H1 (cell line): ENCODE measurements at regions not wholly inside any gene's neighbourhood (a gene's known extent, or its start where the extent isn't known, plus 50 kb on each side); places are given as distances from the start of the nearest gene placed in this dataset.

Source experiments
- CTCF ChIA-PET: fragments of 300-600 bp; sonication (Branson Sonifier 250); formaldehyde crosslinking; loops from one replicate; lab custom pipeline; 2021; ENCODE audit not compliant: partially characterized antibody; lab: Charles Lee
- POLR2A ChIA-PET: fragments of 300-600 bp; sonication (Branson Sonifier 250); formaldehyde crosslinking; loops from one replicate; lab custom pipeline; 2021; ENCODE audit warnings: inconsistent platforms; ENCODE audit not compliant: partially characterized antibody; lab: Charles Lee
- DNase-seq, 2 experiments: peaks; one replicate each; pipeline versions ENCODE4 v3.0.0 to v3.0.0-alpha.2; 2010 to 2022; ENCODE audit warnings: low spot score in 2 of 2, low read depth in 1 of 2, mixed read lengths in 1 of 2
- FAIRE-seq: peaks from 2 replicates; lab custom pipeline; 2011; peaks lifted over from hg19 to GRCh38; lab: Jason Lieb, UNC
- H2AFZ ChIP-seq: 2 replicates; pipeline ENCODE4 v1.8.1; 2012; ENCODE audit warnings: low read length, inconsistent platforms
- H2AK5ac ChIP-seq: 2 replicates; pipeline ENCODE4 v1.6.1; 2013; ENCODE audit warnings: low read depth, low read length
- H2BK120ac ChIP-seq: replicated peaks from 2 replicates; pipeline ENCODE3; 2013; ENCODE audit warnings: low read depth, low read length, inconsistent platforms
- H2BK12ac ChIP-seq: 2 replicates; pipeline ENCODE4 v1.6.1; 2013; ENCODE audit warnings: low read depth, low read length
- H2BK15ac ChIP-seq: 2 replicates; pipeline ENCODE4 v1.6.1; 2013; ENCODE audit warnings: low read length
- H2BK20ac ChIP-seq: 2 replicates; pipeline ENCODE4 v1.6.1; 2013; ENCODE audit warnings: low read length
- H2BK5ac ChIP-seq: 2 replicates; pipeline ENCODE4 v1.6.1; 2013; ENCODE audit warnings: low read depth, low read length
- H3K14ac ChIP-seq: 2 replicates; pipeline ENCODE4 v1.6.1; 2013; ENCODE audit warnings: inconsistent platforms; ENCODE audit not compliant: insufficient read length
- H3K18ac ChIP-seq: 2 replicates; pipeline ENCODE4 v1.6.1; 2013; ENCODE audit warnings: low read length; ENCODE audit errors: extremely low read depth
- H3K23ac ChIP-seq: 2 replicates; pipeline ENCODE4 v1.6.1; 2013; ENCODE audit warnings: inconsistent platforms; ENCODE audit not compliant: insufficient read length
- H3K23me2 ChIP-seq: 2 replicates; pipeline ENCODE4 v1.6.1; 2013; ENCODE audit warnings: low read depth, low read length
- H3K27ac ChIP-seq: 2 replicates; pipeline ENCODE4 v1.6.1; 2011; ENCODE audit warnings: low read depth, low read length, inconsistent platforms
- H3K27me3 ChIP-seq, 4 experiments: replicated peaks in 1 of 4; 1 replicate in 1 of 4; 2 replicates in 3 of 4; pipeline versions ENCODE4 v1.6.1 to v1.8.1; 2011 to 2013; ENCODE audit warnings: low read length in 3 of 4, mild to moderate bottlenecking in 3 of 4, inconsistent platforms in 2 of 4, mixed read lengths in 2 of 4, moderate library complexity in 1 of 4; ENCODE audit not compliant: control insufficient read depth in 3 of 4, insufficient read depth in 3 of 4; ENCODE audit errors: extremely low read depth in 1 of 4
- H3K36me3 ChIP-seq, 4 experiments: 2 replicates each; pipeline versions ENCODE4 v1.6.1 to v1.8.1; 2011 to 2013; ENCODE audit warnings: mild to moderate bottlenecking in 4 of 4, low read length in 3 of 4, moderate library complexity in 2 of 4, control low read depth in 1 of 4, inconsistent platforms in 1 of 4; ENCODE audit not compliant: insufficient read depth in 4 of 4, control insufficient read depth in 2 of 4
- H3K4ac ChIP-seq: replicated peaks from 2 replicates; pipeline ENCODE3; 2013; ENCODE audit warnings: low read length, low read depth, mixed read lengths, inconsistent platforms; ENCODE audit not compliant: insufficient read length
- H3K4me1 ChIP-seq, 4 experiments: replicated peaks in 1 of 4; 1 replicate in 1 of 4; 2 replicates in 3 of 4; pipeline versions ENCODE4 v1.6.1 to v1.8.1; 2011 to 2013; ENCODE audit warnings: low read length in 3 of 4, inconsistent platforms in 2 of 4, mixed read lengths in 1 of 4; ENCODE audit not compliant: insufficient read depth in 4 of 4, control insufficient read depth in 3 of 4
- H3K4me2 ChIP-seq, 2 experiments: 2 replicates each; pipeline versions ENCODE4 v1.6.1 to v1.8.1; 2011 to 2013; ENCODE audit warnings: low read depth in 2 of 2, low read length in 2 of 2, control low read depth in 1 of 2, inconsistent platforms in 1 of 2, mild to moderate bottlenecking in 1 of 2; ENCODE audit not compliant: insufficient read depth in 1 of 2
- H3K4me3 ChIP-seq, 4 experiments: fragments of 200-600, 300-600 bp in 1 of 4; sonication (generic), shearing (Covaris generic), sonication (Bioruptor Twin) in 1 of 4; 2 replicates each; pipeline versions ENCODE4 v1.5.1 to v1.8.1; 2011 to 2016; ENCODE audit warnings: low read length in 4 of 4, low read depth in 3 of 4, control low read depth in 2 of 4, inconsistent platforms in 2 of 4, mild to moderate bottlenecking in 2 of 4, mixed read lengths in 1 of 4, moderate library complexity in 1 of 4; ENCODE audit not compliant: insufficient read depth in 2 of 4; ENCODE audit errors: extremely low read depth in 1 of 4
- H3K56ac ChIP-seq: replicated peaks from 2 replicates; pipeline ENCODE3; 2013; ENCODE audit warnings: low read depth, mild to moderate bottlenecking, mixed read lengths, low read length, inconsistent platforms; ENCODE audit not compliant: insufficient read length
- H3K79me1 ChIP-seq: 2 replicates; pipeline ENCODE4 v1.6.1; 2013; ENCODE audit warnings: low read depth, low read length, control low read depth
- H3K79me2 ChIP-seq, 2 experiments: 2 replicates each; pipeline versions ENCODE4 v1.6.1 to v1.8.1; 2012 to 2013; ENCODE audit warnings: low read length in 2 of 2, mild to moderate bottlenecking in 2 of 2, inconsistent platforms in 1 of 2; ENCODE audit not compliant: insufficient read depth in 2 of 2, control insufficient read depth in 1 of 2
- H3K9ac ChIP-seq, 4 experiments: replicated peaks in 1 of 4; 1 replicate in 1 of 4; 2 replicates in 3 of 4; pipeline versions ENCODE4 v1.6.1 to v1.8.1; 2011 to 2013; ENCODE audit warnings: low read depth in 3 of 4, low read length in 3 of 4, control low read depth in 2 of 4, mild to moderate bottlenecking in 2 of 4, moderate library complexity in 2 of 4, inconsistent platforms in 1 of 4; ENCODE audit errors: extremely low read depth in 1 of 4
- H3K9me3 ChIP-seq, 2 experiments: 2 replicates each; pipeline versions ENCODE4 v1.6.1 to v1.8.1; 2012 to 2013; ENCODE audit warnings: mild to moderate bottlenecking in 2 of 2, moderate library complexity in 2 of 2, control low read depth in 1 of 2, inconsistent platforms in 1 of 2, low read depth in 1 of 2, low read length in 1 of 2, mixed read lengths in 1 of 2; ENCODE audit not compliant: insufficient read depth in 2 of 2
- H4K20me1 ChIP-seq, 2 experiments: replicated peaks in 1 of 2; 2 replicates each; pipeline versions ENCODE3 to v1.8.1; 2011 to 2013; ENCODE audit warnings: inconsistent platforms in 2 of 2, low read length in 2 of 2, mild to moderate bottlenecking in 1 of 2; ENCODE audit not compliant: insufficient read depth in 2 of 2, control insufficient read depth in 1 of 2
- H4K5ac ChIP-seq: 2 replicates; pipeline ENCODE4 v1.6.1; 2013; ENCODE audit warnings: low read length, low read depth, mixed read lengths, inconsistent platforms; ENCODE audit not compliant: insufficient read length
- H4K8ac ChIP-seq: 2 replicates; pipeline ENCODE4 v1.8.0; 2013; ENCODE audit warnings: mild to moderate bottlenecking, moderate library complexity, low read length, inconsistent platforms; ENCODE audit not compliant: insufficient read depth; ENCODE audit errors: extremely low read depth
- H4K91ac ChIP-seq: replicated peaks from 2 replicates; pipeline ENCODE3; 2013; ENCODE audit warnings: low read length, mixed read lengths, inconsistent platforms; ENCODE audit not compliant: insufficient read length
- KDM4A ChIP-seq: IDR thresholded peaks from one replicate; pipeline ENCODE4 v1.7.1; 2012; ENCODE audit warnings: low read depth, mild to moderate bottlenecking, moderate library complexity, low read length, inconsistent platforms; ENCODE audit not compliant: severe bottlenecking
- PHF8 ChIP-seq: fragments of 200-600 bp; sonication (generic); conservative IDR thresholded peaks from 2 replicates; pipeline ENCODE4 v1.7.1; 2012; ENCODE audit warnings: low read depth, mild to moderate bottlenecking, inconsistent platforms, low read length, moderate library complexity
- RNF2 ChIP-seq: fragments of 200-900, 300-1000 bp; sonication (generic); IDR thresholded peaks from 2 replicates; pipeline ENCODE4 v1.7.1; 2016; ENCODE audit warnings: borderline replicate concordance, low read depth, mild to moderate bottlenecking, antibody characterized with exemption, low read length; ENCODE audit not compliant: poor library complexity, severe bottlenecking; ENCODE audit errors: missing control alignments
- TAF1 ChIP-seq: IDR thresholded peaks from 2 replicates; pipeline ENCODE4 v1.6.1; 2011; ENCODE audit warnings: mild to moderate bottlenecking, low read depth, low read length
- WGBS, 2 experiments: shearing (Covaris generic) in 1 of 2; methylation state at CpG; one replicate each; pipeline versions ENCODE4 v1.1.6 to v1.1.7; 2013 to 2015; ENCODE audit warnings: low lambda C conversion rate in 2 of 2, mixed read lengths in 2 of 2, inconsistent platforms in 1 of 2, low coverage in 1 of 2, missing lambda C conversion rate in 1 of 2; ENCODE audit not compliant: insufficient replicate concordance in 2 of 2, insufficient coverage in 1 of 2, insufficient read length in 1 of 2; ENCODE audit errors: extremely low coverage in 1 of 2, missing lambda C conversion rate in 1 of 2; 5-methylcytosine and 5-hydroxymethylcytosine counted together

DNA sequence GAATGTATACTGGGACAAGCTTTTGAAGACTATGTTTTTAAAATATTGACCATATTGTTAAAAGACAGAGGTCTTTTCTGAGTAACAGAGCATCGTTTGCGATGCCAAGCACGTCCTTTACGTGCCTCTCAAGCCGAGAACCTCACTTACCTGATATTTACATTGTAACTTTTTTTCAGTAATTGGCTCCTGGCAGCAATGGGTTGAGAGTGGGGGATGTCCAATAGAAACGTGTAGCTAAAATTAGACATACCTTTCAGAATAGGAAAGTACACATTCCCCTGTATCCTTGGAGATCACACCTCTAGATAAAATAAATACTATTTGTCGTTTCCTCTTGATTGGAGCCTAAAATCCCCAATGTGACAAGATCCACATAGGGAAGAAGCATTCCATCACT, 222.2 kb upstream of the RGS6 start:
- H3K4me2 ChIP-seq = no peak overlapping the region
- no peaks in the 10 kb centered on the region for H4K20me1 ChIP-seq
- CTCF ChIA-PET = interaction anchor here (0.9 to 1.0 kb wide), 2 partner anchors 10 to 327 kb away, joined by 3 read pairs; no protein-coding TSS in a partner anchor
- no peak overlapping the region for H2BK12ac ChIP-seq
- H3K4me1 ChIP-seq = no peaks in the 10 kb centered on the region; a peak in 2 of 7 replicates
- H3K18ac ChIP-seq = no peak overlapping the region
- TF ChIP-seq PHF8 = no peak
- TF ChIP-seq TAF1 = no peak
- TF ChIP-seq RNF2 = no peak
- no peak for TF ChIP-seq KDM4A
- TF ChIP-seq, all 59 proteins: peak for 0
- H3K27me3 ChIP-seq = no peaks in the 10 kb centered on the region
- no peak overlapping the region for H4K5ac ChIP-seq
- H2BK5ac ChIP-seq = no peak overlapping the region
- no peaks in the 10 kb centered on the region for H3K9me3 ChIP-seq
- no peak overlapping the region for H3K4ac ChIP-seq
- no peaks in the 10 kb centered on the region for H3K79me1 ChIP-seq
- no peak overlapping the region for H3K56ac ChIP-seq
- no peak overlapping the region for H4K91ac ChIP-seq
- no peak overlapping the region for H3K23ac ChIP-seq
- no peaks in the 10 kb centered on the region; the same call in 1 of the 2 replicates for H3K23me2 ChIP-seq
- H3K14ac ChIP-seq = no peak overlapping the region
- H2AK5ac ChIP-seq = no peak overlapping the region
- no peak overlapping the region for H2BK20ac ChIP-seq
- no peak overlapping the region for H3K4me3 ChIP-seq
- WGBS, 2 experiments = 92% methylated on average over 7 of the region's 7 CpGs; no CpG with 5 or more reads in 1 of the 2 experiments
- FAIRE-seq = no peak
- no peak overlapping the region for H2AFZ ChIP-seq
- no peak overlapping the region for H3K27ac ChIP-seq
- H2BK15ac ChIP-seq = no peak overlapping the region
- H4K8ac ChIP-seq = no peak overlapping the region
- DNase-seq = no peak
- H2BK120ac ChIP-seq = no peak overlapping the region
- H3K79me2 ChIP-seq = no peaks in the 10 kb centered on the region
- peaks cover under 1 to 16% (median 10%) of the 10 kb centered on the region in 4 experiments; a peak in 6 of 8 replicates for H3K36me3 ChIP-seq
- POLR2A ChIA-PET = no interaction called here
- H3K9ac ChIP-seq = no peak overlapping the region
